ENCODE measurements at regions not wholly inside any gene's neighbourhood (a gene's known extent, or its start where the extent isn't known, plus 50 kb on each side); places are given as distances from the start of the nearest gene placed in this dataset.
"Not testable (repeated sequence)": the region's sequence is repeated elsewhere in the genome, so short reads cannot be mapped to it uniquely, and the experiment has no call there.

- peak in 1 of 3 donors; percentile 13 for DNase-seq (ENCODE audit: low read depth in 3 of 3, low spot score in 2 of 3)
Measured at GRCh38 chr15:30195355-30196008, 60.6 kb downstream of the GOLGA8T start.

- DNase-seq (ENCODE audit: low read depth in 3 of 3, low spot score in 2 of 3) = not testable (repeated sequence)
Measured at GRCh38 chr15:30196009-30196375, 61.1 kb downstream of the GOLGA8T start.

- DNase-seq (ENCODE audit: low read depth in 3 of 3, low spot score in 2 of 3) = not testable (repeated sequence)
Measured at GRCh38 chr15:30196769-30197168, 61.9 kb downstream of the GOLGA8T start.

- not testable (repeated sequence) for DNase-seq (ENCODE audit: low read depth in 3 of 3, low spot score in 2 of 3)
Measured at GRCh38 chr15:30201517-30201916, 66.7 kb downstream of the GOLGA8T start.

GRCh38 chr15:30213733-30214132, 78.9 kb downstream of the GOLGA8T start:
- DNase-seq (ENCODE audit: low read depth in 3 of 3, low spot score in 2 of 3) = not testable (repeated sequence)

- not testable (repeated sequence) for DNase-seq (ENCODE audit: low read depth in 3 of 3, low spot score in 2 of 3)
Measured at GRCh38 chr15:30221803-30222202, 87.0 kb downstream of the GOLGA8T start.

GRCh38 chr15:30222798-30223591, 88.1 kb downstream of the GOLGA8T start:
- DNase-seq (ENCODE audit: low read depth in 3 of 3, low spot score in 2 of 3) = not testable (repeated sequence)

- DNase-seq (ENCODE audit: low read depth in 3 of 3, low spot score in 2 of 3) = not testable (repeated sequence)
Measured at GRCh38 chr15:30225233-30225891, 90.5 kb downstream of the GOLGA8T start.

GRCh38 chr15:30261432-30262141, 126.7 kb downstream of the GOLGA8T start:
- not testable (repeated sequence) for DNase-seq (ENCODE audit: low read depth in 3 of 3, low spot score in 2 of 3)

- DNase-seq (ENCODE audit: low read depth in 3 of 3, low spot score in 2 of 3) = not testable (repeated sequence)
Measured at GRCh38 chr15:30262142-30262460, 127.2 kb downstream of the GOLGA8T start.

- not testable (repeated sequence) for DNase-seq (ENCODE audit: low read depth in 3 of 3, low spot score in 2 of 3)
Measured at GRCh38 chr15:30264000-30264399, 129.1 kb downstream of the GOLGA8T start.

GRCh38 chr15:30295150-30295844, 98.0 kb downstream of the CHRFAM7A start:
- not testable (repeated sequence) for DNase-seq (ENCODE audit: low read depth in 3 of 3, low spot score in 2 of 3)

- DNase-seq (ENCODE audit: low read depth in 3 of 3, low spot score in 2 of 3) = not testable (repeated sequence)
Measured at GRCh38 chr15:30303968-30304367, 89.4 kb downstream of the CHRFAM7A start.
